NCI-H1417 (cell line): ENCODE measurements at regions not wholly inside any gene's neighbourhood (a gene's known extent, or its start where the extent isn't known, plus 50 kb on each side); places are given as distances from the start of the nearest gene placed in this dataset.
A peak's percentile ranks its signal among the peaks of the same experiment; 100 is the strongest.
"Not testable (repeated sequence)": the region's sequence is repeated elsewhere in the genome, so short reads cannot be mapped to it uniquely, and the experiment has no call there.

Source experiments
- DNase-seq, 3 experiments: peaks; one replicate each; lab custom pipeline; 2025; lab: John Stamatoyannopoulos, UW

- DNase-seq = no peak
These were observed 133.0 kb downstream of the GPX5 start for GRCh38 chr6:28658475-28659249.

GRCh38 chr6:28659250-28659566 lies 133.5 kb downstream of the GPX5 start:
- DNase-seq = no peak

- DNase-seq = no peak
These were observed 135.5 kb downstream of the GPX5 start for GRCh38 chr6:28661097-28661713.

DNA sequence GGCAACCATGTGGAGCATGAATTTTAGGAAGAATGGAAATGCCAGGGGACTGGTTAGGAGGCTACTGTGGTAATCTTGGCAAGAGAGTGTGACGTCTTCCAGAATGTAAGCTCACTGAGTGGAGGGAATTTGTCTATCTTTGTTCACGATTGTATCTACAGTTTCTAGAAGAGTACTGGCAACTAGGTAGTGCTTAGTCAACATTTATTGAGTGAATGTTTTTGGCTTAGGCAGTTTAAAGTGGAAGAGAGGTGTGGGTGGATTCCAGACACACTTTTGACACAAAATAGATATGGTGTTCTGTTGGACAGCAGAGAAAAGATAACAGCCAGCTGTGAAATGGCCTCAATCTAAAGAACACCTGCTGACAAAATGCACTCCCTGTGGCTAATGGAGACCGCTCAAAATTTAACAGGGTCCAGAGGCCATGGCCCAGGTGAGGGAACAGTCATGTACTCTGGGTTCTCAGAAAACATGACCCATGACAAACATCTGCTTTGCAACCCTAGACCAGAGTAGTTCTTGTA lies 139.3 kb downstream of the GPX5 start:
- no peak for DNase-seq

GRCh38 chr6:28673417-28673786 lies 147.7 kb downstream of the GPX5 start:
- no peak for DNase-seq

DNA sequence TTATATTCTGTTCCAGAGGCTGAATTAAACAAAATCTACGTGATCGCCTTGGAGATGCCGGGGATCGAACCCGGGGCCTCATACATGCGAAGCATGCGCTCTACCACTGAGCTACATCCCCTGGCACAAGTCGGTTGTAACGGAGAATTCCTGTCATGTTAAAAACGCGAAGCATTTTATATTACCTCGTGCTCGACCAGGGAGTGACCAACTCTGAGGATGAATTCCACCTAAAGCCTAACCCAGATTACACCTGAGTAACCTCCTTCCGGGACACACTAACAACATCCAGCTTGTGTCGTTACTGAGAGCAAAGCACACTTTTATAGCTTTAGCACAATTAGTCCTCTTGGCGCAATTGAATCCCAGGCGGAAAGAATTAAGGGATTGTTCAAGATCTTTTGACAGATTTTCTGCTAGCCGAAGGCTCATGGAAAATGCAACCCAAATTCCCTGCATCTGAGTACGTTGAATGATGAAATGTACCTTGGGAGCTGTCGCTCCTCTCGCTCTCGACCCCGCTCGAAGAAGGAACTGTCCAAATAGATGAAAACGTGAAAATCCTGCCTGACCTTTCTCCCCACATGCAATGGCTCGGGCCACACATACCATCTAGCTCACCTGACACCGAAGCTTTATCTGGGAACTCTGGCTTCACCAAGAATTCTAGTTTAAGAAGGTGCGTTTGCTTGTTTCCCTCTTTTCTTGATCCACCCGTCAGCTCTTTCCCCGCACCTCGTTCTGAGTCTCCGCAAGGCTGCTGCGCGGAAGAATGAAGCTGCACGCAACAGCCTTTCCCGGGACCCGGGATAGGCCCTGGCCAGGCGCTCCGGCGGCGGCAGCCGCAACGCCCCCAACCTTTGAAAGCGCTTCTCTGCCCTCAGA lies 148.3 kb downstream of the GPX5 start:
- peak in 2 of 3 experiments; percentile 50 to 80 for DNase-seq

- no peak for DNase-seq
These were observed 149.9 kb downstream of the GPX5 start for GRCh38 chr6:28675600-28675999.

DNA sequence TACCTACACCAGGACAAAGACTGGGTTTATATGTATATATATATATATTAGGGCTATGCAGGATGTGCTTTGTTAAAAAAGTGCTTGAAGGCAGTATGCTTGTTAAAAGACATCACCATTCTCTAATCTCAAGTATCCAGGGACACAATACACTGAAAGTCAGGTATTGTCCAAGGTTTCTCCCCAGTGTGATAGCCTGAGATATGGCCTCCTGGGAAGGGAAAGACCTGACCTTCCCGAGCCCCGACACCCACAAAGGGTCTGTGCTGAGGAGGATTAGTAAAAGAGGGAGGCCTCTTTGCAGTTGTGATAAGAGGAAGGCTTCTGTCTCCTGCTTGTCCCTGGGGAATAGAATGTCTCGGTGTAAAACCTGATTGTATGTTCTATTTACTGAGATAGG lies 156.9 kb downstream of the GPX5 start:
- DNase-seq = no peak

GRCh38 chr6:28682956-28683685 lies 157.4 kb downstream of the GPX5 start:
- DNase-seq = not testable (repeated sequence)

- peak; percentile 5 to 57 (median 7) for DNase-seq
These were observed 158.4 kb downstream of the GPX5 start for GRCh38 chr6:28683945-28684538.

DNA sequence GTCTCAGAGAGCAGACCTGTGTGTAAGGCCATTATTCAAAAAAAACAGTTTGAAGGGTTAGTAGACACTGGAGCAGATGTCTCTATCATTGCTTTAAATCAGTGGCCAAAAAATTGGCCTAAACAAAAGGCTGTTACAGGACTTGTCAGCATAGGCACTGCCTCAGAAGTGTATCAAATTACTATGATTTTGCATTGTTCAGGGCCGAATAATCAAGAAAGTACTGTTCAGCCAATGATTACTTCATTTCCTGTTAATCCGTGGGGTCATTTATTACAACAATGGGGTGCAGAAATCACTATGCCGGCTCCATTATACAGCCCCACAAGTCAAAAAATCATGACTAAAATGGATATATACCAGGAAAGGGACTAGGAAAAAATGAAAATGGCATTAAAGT lies 160.3 kb downstream of the GPX5 start:
- not testable (repeated sequence) for DNase-seq

DNA sequence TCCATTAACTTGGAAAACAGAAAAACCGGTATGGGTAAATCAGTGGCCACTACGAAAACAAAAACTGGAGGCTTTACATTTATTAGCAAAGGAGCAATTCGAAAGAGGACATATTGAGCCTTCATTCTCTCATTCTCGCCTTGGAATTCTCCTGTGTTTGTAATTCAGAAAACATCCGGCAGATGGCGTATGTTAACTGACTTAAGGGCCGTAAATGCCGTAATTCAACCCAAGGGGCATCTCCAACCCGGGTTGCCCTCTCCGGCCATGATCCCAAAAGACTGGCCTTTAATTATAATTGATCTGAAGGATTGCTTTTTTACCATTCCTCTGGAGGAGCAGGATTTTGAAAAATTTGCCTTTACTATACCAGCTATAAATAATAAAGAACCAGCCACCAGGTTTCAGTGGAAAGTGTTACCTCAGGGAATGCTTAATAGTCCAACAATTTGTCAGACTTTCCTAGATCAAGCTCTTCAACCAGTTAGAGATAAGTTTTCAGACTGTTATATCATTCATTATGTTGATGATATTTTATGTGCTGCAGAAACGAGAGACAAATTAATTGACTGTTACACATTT lies 160.9 kb downstream of the GPX5 start:
- peak; percentile 22 to 78 (median 49) for DNase-seq

DNA sequence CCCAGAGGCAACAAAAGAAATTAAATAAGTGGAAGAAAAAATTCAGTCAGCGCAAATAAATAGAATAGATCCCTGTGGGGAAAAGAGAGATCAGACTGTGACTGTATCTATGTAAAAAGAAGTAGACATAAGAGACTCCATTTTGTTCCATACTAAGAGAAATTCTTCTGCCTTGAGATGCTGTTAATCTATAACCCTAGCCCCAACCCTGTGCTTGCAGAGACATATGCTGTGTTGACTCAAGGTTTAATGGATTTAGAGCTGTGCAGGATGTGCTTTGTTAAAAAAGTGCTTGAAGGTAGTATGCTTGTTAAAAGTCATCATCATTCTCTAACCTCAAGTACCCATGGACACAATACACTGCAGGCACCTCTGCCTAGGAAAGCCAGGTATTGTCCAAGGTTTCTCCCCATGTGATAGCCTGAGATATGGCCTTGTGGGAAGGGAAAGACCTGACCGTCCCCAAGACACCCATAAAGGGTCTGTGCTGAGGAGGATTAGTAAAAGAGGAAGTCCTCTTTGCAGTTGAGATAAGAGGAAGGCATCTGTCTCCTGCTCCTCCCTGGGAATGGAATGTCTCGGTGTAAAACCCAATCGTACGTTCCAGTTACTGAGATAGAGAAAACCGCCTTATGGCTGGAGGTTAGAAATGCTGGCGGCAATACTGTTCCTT lies 161.8 kb downstream of the GPX5 start:
- DNase-seq = not testable (repeated sequence)

- not testable (repeated sequence) for DNase-seq
These were observed 166.3 kb downstream of the GPX5 start for GRCh38 chr6:28691991-28692390.

DNA sequence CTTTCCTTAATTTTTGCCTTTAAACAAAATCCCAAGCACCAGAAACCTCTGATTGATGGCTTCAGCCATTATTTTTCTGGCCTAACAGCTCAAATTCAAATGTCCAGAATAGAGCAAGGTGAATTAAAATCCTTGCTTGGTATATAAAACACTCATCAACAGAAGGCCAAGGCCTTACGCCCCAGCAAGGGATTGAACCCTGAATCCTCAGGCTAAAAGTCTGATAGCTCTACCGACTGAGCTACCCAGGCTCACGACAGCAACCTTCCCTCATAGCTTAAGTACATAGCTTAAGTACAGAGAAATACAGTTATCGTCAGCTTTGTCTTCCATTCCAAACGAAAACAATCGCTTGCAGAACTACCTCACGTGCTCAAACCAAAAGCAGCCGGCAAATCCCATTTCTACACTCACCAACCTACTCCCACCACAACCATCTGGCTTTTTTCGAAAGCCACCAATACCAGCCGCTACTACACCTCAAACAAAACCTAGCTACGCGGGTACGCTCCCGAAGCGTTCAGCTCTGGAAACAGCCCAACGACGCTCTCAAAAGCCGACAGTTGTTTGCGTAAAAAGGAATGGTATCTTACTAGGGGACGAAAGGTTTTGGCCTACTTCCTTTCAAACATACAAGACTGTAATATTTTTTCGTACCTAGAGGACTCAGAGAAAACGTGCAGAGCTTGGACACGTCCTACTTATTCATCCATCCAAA lies 167.5 kb downstream of the GPX5 start:
- DNase-seq = no peak

DNA sequence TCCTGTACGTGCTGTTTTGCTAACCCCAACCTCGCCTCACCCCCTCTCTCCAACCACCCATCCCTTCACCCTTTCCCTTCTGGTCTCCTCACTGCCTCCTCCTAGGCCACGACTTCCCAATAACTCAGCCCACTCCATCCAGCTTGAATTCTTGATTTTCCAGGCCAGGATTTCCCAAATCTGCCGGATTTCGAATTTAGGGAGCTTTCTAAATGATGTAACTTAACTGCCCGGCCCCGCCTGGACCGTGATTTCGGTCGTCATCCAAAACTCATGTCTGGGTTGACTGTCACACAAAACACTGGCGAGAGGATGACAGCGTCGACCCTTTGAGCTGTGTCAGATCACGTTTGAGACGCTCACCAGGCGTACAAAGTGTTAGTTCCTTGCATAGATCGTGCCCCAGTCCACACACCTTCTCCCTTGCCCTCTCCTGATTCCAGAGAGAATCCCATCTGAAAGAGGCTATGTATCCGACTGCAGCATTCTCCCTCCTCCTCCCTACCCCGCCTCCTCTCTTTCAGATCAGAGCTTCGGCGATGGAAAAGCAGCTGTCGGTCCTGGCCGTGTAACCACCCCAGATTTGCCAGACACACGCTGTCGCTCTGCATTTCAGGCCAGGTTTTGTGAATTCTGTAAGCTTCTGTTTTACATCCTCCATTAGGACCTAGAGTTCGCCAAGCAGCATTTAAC lies 168.2 kb downstream of the GPX5 start:
- DNase-seq = no peak

GRCh38 chr6:28695715-28696114 lies 170.0 kb downstream of the GPX5 start:
- no peak for DNase-seq

- DNase-seq = no peak
These were observed 170.5 kb downstream of the GPX5 start for GRCh38 chr6:28696167-28696566.

- no peak for DNase-seq
These were observed 171.0 kb downstream of the GPX5 start for GRCh38 chr6:28696682-28697081.
